K562 (cell line): ENCODE measurements at regions not wholly inside any gene's neighbourhood (a gene's known extent, or its start where the extent isn't known, plus 50 kb on each side); places are given as distances from the start of the nearest gene placed in this dataset.

Experiments
- ATAC-seq: fragments of 200-7000 bp; cut with Tn5 transposase; 3 replicates; pipeline ENCODE4 v1.9.1; 2020; ENCODE audit warnings: moderate library complexity
- BruUV-seq: library from RNA; stranded (reverse); fragments of 400-500 nt; replicated peaks from 2 replicates; lab custom pipeline; 2021; lab: Mats Ljungman, UMichigan
- CTCF ChIA-PET: fragments of 300-600 bp; formaldehyde crosslinking; extraction: SDS; loops from one replicate; lab custom pipeline; 2021; ENCODE audit warnings: low intra/inter-chr PET ratio; lab: Yijun Ruan, JAX
- POLR2A ChIA-PET: fragments of 300-600, 350-650 bp; sonication (Branson Sonifier 250); formaldehyde crosslinking; extraction: SDS; loops from one replicate; lab custom pipeline; 2021; ENCODE audit warnings: antibody characterized with exemption, inconsistent platforms; lab: Yijun Ruan, JAX
- DNase-seq, 4 experiments: peaks; one replicate each; pipeline versions ENCODE4 v3.0.0 to v3.0.0-alpha.2; 2011 to 2018; ENCODE audit warnings: low spot score in 3 of 4, mixed read lengths in 3 of 4; ENCODE audit errors: extremely low read depth in 1 of 4
- FAIRE-seq: peaks from 2 replicates; lab custom pipeline; 2011; peaks lifted over from hg19 to GRCh38; lab: Jason Lieb, UNC
- H2AFZ ChIP-seq: 2 replicates; pipeline ENCODE4 v1.6.0; 2011; ENCODE audit warnings: low read depth, low read length, control low read depth, inconsistent platforms
- H3K27ac ChIP-seq: fragments of 200-600 bp; 3 replicates; pipeline ENCODE4 v1.8.0; 2011; ENCODE audit warnings: low read depth, mild to moderate bottlenecking, control low read depth, inconsistent platforms, low read length, moderate library complexity, mixed read lengths; ENCODE audit errors: extremely low read depth
- H3K27me3 ChIP-seq, 2 experiments: fragments of 300-600 bp in 1 of 2; 2 replicates in 1 of 2; 3 replicates in 1 of 2; pipeline versions ENCODE4 v1.6.0 to v1.8.0; 2011; ENCODE audit warnings: inconsistent platforms in 2 of 2, low read length in 2 of 2, mild to moderate bottlenecking in 1 of 2, mixed read lengths in 1 of 2, moderate library complexity in 1 of 2; ENCODE audit not compliant: control insufficient read depth in 2 of 2, insufficient read depth in 2 of 2
- H3K36me3 ChIP-seq: fragments of 300-600 bp; 3 replicates; pipeline ENCODE4 v1.8.0; 2011; ENCODE audit warnings: mild to moderate bottlenecking, low read length, inconsistent platforms; ENCODE audit not compliant: control insufficient read depth, insufficient read depth
- H3K4me1 ChIP-seq, 2 experiments: fragments of 200-600 bp in 1 of 2; replicated peaks in 1 of 2; 2 replicates in 1 of 2; 3 replicates in 1 of 2; pipeline versions ENCODE4 v1.5.1 to v1.8.0; 2011; ENCODE audit warnings: inconsistent platforms in 2 of 2, low read length in 2 of 2, mild to moderate bottlenecking in 1 of 2, mixed read lengths in 1 of 2, moderate library complexity in 1 of 2; ENCODE audit not compliant: control insufficient read depth in 2 of 2, insufficient read depth in 2 of 2
- H3K4me2 ChIP-seq: 2 replicates; pipeline ENCODE4 v1.6.1; 2011; ENCODE audit warnings: low read length, control low read depth, inconsistent platforms, mixed read lengths; ENCODE audit not compliant: insufficient read depth
- H3K4me3 ChIP-seq: fragments of 200-600 bp; sonication (generic), shearing (Covaris generic); 2 replicates; pipeline ENCODE4 v1.5.1; 2016; ENCODE audit warnings: control low read depth, inconsistent platforms
- H3K79me2 ChIP-seq: fragments of 200-600 bp; 3 replicates; pipeline ENCODE4 v1.8.0; 2011; ENCODE audit warnings: low read length, inconsistent platforms; ENCODE audit not compliant: control insufficient read depth, insufficient read depth
- H3K9ac ChIP-seq, 2 experiments: 2 replicates each; pipeline versions ENCODE4 v1.6.0 to v1.6.1; 2011; ENCODE audit warnings: low read depth in 2 of 2, low read length in 2 of 2, control low read depth in 1 of 2, inconsistent platforms in 1 of 2, mild to moderate bottlenecking in 1 of 2, mixed read lengths in 1 of 2; ENCODE audit not compliant: insufficient read depth in 1 of 2
- H3K9me1 ChIP-seq: one replicate; pipeline ENCODE4 v1.6.0; 2011; ENCODE audit warnings: inconsistent platforms, mild to moderate bottlenecking, low read length, moderate library complexity; ENCODE audit not compliant: control insufficient read depth, insufficient read depth
- H3K9me3 ChIP-seq: replicated peaks from 2 replicates; pipeline ENCODE4 v1.5.1; 2011; ENCODE audit warnings: low read depth, low read length, inconsistent platforms; ENCODE audit not compliant: control insufficient read depth, insufficient read depth
- H4K20me1 ChIP-seq: replicated peaks from 2 replicates; pipeline ENCODE4 v1.6.1; 2011; ENCODE audit warnings: low read length, inconsistent platforms, mixed read lengths; ENCODE audit not compliant: control insufficient read depth, insufficient read depth
- ARID3B ChIP-seq: fragments of 250-450 bp; sonication (Bioruptor Pico); IDR thresholded peaks from 2 replicates; pipeline ENCODE4 v1.4.0; 2020; ENCODE audit warnings: borderline replicate concordance
- RFX1 ChIP-seq: fragments of 450-650 bp; IDR thresholded peaks from 2 replicates; pipeline ENCODE4 v1.6.1; 2016; ENCODE audit warnings: mild to moderate bottlenecking, moderate library complexity
- SMAD3 ChIP-seq: fragments of 450-650 bp; formaldehyde crosslinking; conservative IDR thresholded peaks from 2 replicates; pipeline ENCODE4 v1.4.0; 2020; ENCODE audit warnings: mild to moderate bottlenecking
- STAG1 ChIP-seq: sonication (generic); formaldehyde crosslinking; IDR thresholded peaks from 2 replicates; pipeline ENCODE4 v1.5.0; 2020; ENCODE audit warnings: missing genetic modification reagents, borderline replicate concordance
- TAL1 ChIP-seq: fragments of 450-650 bp; IDR thresholded peaks from 2 replicates; pipeline ENCODE4 v1.6.1; 2016; ENCODE audit warnings: mild to moderate bottlenecking
- XRCC5 ChIP-seq: fragments of 200-400 bp; formaldehyde crosslinking; IDR thresholded peaks from 2 replicates; pipeline ENCODE4 v1.6.1; 2017; ENCODE audit warnings: low read depth, mild to moderate bottlenecking, low read length
- WGBS: fragments of 100-300 bp; shearing (Covaris generic); methylation state at CpG from one replicate; pipeline ENCODE4 v1.1.6; 2016; ENCODE audit warnings: low coverage, mixed read lengths; ENCODE audit not compliant: insufficient coverage; ENCODE audit errors: missing lambda C conversion rate; 5-methylcytosine and 5-hydroxymethylcytosine counted together
- in situ Hi-C: fragments of 300-500 bp; cut with MboI; formaldehyde crosslinking; loops from 4 replicates; pipeline ENCODE4 v1.15.0; 2018; ENCODE audit warnings: inconsistent platforms, mixed read lengths
- intact Hi-C: fragments of 100-400 bp; cut with micrococcal nuclease; formaldehyde crosslinking; loops from 2 replicates; pipeline ENCODE4 v1.14.2; 2022

- no peaks in the 10 kb centered on the region for H3K79me2 ChIP-seq
- DNase-seq = no peak
- H2AFZ ChIP-seq = no peak overlapping the region
- no peak for FAIRE-seq
- in situ Hi-C loops = no loop called here
- ChIA-PET CTCF (no interaction called here), POLR2A (interaction anchor here (0.7 kb wide), 1 partner anchor 17 kb away, joined by 4 read pairs; no protein-coding TSS in a partner anchor)
- TF ChIP-seq STAG1 = no peak
- TF ChIP-seq XRCC5 = no peak
- TF ChIP-seq RFX1 = no peak
- TF ChIP-seq ARID3B (CRISPR knock-in tag) = no peak
- TF ChIP-seq TAL1 = no peak
- TF ChIP-seq SMAD3 (CRISPR knock-in tag) = no peak
- TF ChIP-seq, all 486 proteins: peak for 0
- no TSS peak for BruUV-seq
- H3K9ac ChIP-seq = no peak overlapping the region
- no peak overlapping the region for H3K4me3 ChIP-seq
- ATAC-seq = no peak
- H3K27me3 ChIP-seq = no peaks in the 10 kb centered on the region
- no peaks in the 10 kb centered on the region; the same call in 1 of the 2 replicates for H3K9me3 ChIP-seq
- H3K4me1 ChIP-seq = no peaks in the 10 kb centered on the region
- no peaks in the 10 kb centered on the region for H3K9me1 ChIP-seq
- WGBS = 2% methylated on average over 4 of the region's 4 CpGs
- H3K27ac ChIP-seq = no peak overlapping the region
- no peaks in the 10 kb centered on the region for H3K36me3 ChIP-seq
- intact Hi-C loops = no loop called here
- H4K20me1 ChIP-seq = no peaks in the 10 kb centered on the region
- H3K4me2 ChIP-seq = no peak overlapping the region
Observed at GRCh38 chr18:38010971-38011857, 445.6 kb upstream of the CELF4 start.
